Activated CD4-positive, alpha-beta memory T cell treated with anti-CD3 and anti-CD28 coated beads, Interleukin-2, amount 10 ng/mL, durations not matched to agents 7 days and 5 days (primary cell): ENCODE measurements at regions not wholly inside any gene's neighbourhood (a gene's known extent, or its start where the extent isn't known, plus 50 kb on each side); places are given as distances from the start of the nearest gene placed in this dataset.
"Not testable (repeated sequence)": the region's sequence is repeated elsewhere in the genome, so short reads cannot be mapped to it uniquely, and the experiment has no call there.

Experiments
- CTCF ChIA-PET: fragments of 350-600 bp; sonication (Branson Sonifier 250); formaldehyde crosslinking; loops from one replicate; lab custom pipeline; 2021; ENCODE audit warnings: antibody characterized with exemption, inconsistent platforms; lab: Charles Lee
- POLR2A ChIA-PET: fragments of 350-600 bp; sonication (Branson Sonifier 250); formaldehyde crosslinking; loops from one replicate; lab custom pipeline; 2021; ENCODE audit warnings: antibody characterized with exemption; lab: Charles Lee
- DNase-seq: peaks from one replicate; pipeline ENCODE4 v3.0.0-alpha.2; 2020
- H3K27ac Mint-ChIP-seq: one replicate; pipeline ENCODE4 v1.8.0; 2021; ENCODE audit warnings: mild to moderate bottlenecking, mixed read lengths
- H3K27me3 Mint-ChIP-seq: one replicate; pipeline ENCODE4 v1.8.0; 2021; ENCODE audit warnings: mixed read lengths
- H3K36me3 Mint-ChIP-seq: one replicate; pipeline ENCODE4 v1.8.0; 2021; ENCODE audit warnings: low read depth, mixed read lengths
- H3K4me1 Mint-ChIP-seq: one replicate; pipeline ENCODE4 v1.8.0; 2021; ENCODE audit warnings: mixed read lengths
- H3K4me3 Mint-ChIP-seq: one replicate; pipeline ENCODE4 v1.8.0; 2021; ENCODE audit warnings: mild to moderate bottlenecking, mixed read lengths
- H3K9me3 Mint-ChIP-seq: one replicate; pipeline ENCODE4 v1.8.0; 2021; ENCODE audit warnings: mixed read lengths

GRCh38 chr5:53733853-53734252 lies 173.4 kb downstream of the NDUFS4 start:
- POLR2A ChIA-PET = no interaction called here
- CTCF ChIA-PET = no interaction called here
- no peak overlapping the region for H3K4me3 Mint-ChIP-seq

GRCh38 chr5:53738105-53738504 lies 177.7 kb downstream of the NDUFS4 start:
- Mint-ChIP-seq H3K9me3 (peaks cover 2% of the 10 kb centered on the region), H3K27ac (no peak overlapping the region), H3K4me3 (no peak overlapping the region), H3K27me3 (no peaks in the 10 kb centered on the region), H3K36me3 (no peaks in the 10 kb centered on the region), H3K4me1 (no peaks in the 10 kb centered on the region)
- DNase-seq = no peak
- CTCF ChIA-PET = no interaction called here
- POLR2A ChIA-PET = no interaction called here

More at GRCh38 chr5:53733853-53734252, 173.4 kb downstream of the NDUFS4 start:
- Mint-ChIP-seq H3K9me3 (no peaks in the 10 kb centered on the region), H3K36me3 (no peaks in the 10 kb centered on the region), H3K27ac (no peak overlapping the region), H3K27me3 (no peaks in the 10 kb centered on the region), H3K4me1 (peaks cover 2% of the 10 kb centered on the region)
- no peak for DNase-seq

GRCh38 chr5:53739111-53739510 lies 178.7 kb downstream of the NDUFS4 start:
- POLR2A ChIA-PET = no interaction called here
- H3K27ac Mint-ChIP-seq = no peak overlapping the region
- no peak overlapping the region for H3K4me3 Mint-ChIP-seq
- DNase-seq = no peak
- CTCF ChIA-PET = no interaction called here
- no peaks in the 10 kb centered on the region for H3K36me3 Mint-ChIP-seq
- no peaks in the 10 kb centered on the region for H3K27me3 Mint-ChIP-seq
- H3K9me3 Mint-ChIP-seq = peaks cover 2% of the 10 kb centered on the region
- H3K4me1 Mint-ChIP-seq = no peaks in the 10 kb centered on the region

- Mint-ChIP-seq H3K36me3 (peaks cover 4% of the 10 kb centered on the region), H3K27ac (no peak overlapping the region), H3K27me3 (no peaks in the 10 kb centered on the region), H3K9me3 (peaks cover 17% of the 10 kb centered on the region), H3K4me1 (no peaks in the 10 kb centered on the region), H3K4me3 (no peak overlapping the region)
- no peak for DNase-seq
- ChIA-PET POLR2A (no interaction called here), CTCF (no interaction called here)
These were observed 189.2 kb downstream of the NDUFS4 start for GRCh38 chr5:53749621-53750020.

DNA sequence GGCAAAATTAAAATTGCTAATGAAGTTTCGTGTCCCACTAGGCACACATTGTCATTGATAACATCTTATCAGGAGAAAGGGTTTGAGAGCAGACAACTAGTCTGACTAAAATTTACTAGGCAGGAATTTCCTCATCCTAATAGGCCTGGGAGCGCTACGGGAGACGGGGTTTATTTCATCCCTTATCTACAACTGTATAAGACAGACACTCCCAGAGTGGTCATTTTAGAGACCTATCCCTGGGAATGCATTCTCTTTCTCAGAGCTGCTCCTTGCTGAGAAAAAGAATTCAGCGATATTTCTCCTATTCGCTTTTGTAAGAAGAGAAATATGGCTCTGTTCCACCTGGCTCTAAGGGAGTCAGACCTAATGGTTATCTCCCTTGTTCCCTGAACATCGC lies 191.8 kb downstream of the NDUFS4 start:
- H3K27ac Mint-ChIP-seq, H3K36me3 Mint-ChIP-seq, POLR2A ChIA-PET, CTCF ChIA-PET, DNase-seq, H3K4me3 Mint-ChIP-seq, H3K27me3 Mint-ChIP-seq, H3K4me1 Mint-ChIP-seq: not testable (repeated sequence)
- peaks cover 15% of the 10 kb centered on the region for H3K9me3 Mint-ChIP-seq

DNA sequence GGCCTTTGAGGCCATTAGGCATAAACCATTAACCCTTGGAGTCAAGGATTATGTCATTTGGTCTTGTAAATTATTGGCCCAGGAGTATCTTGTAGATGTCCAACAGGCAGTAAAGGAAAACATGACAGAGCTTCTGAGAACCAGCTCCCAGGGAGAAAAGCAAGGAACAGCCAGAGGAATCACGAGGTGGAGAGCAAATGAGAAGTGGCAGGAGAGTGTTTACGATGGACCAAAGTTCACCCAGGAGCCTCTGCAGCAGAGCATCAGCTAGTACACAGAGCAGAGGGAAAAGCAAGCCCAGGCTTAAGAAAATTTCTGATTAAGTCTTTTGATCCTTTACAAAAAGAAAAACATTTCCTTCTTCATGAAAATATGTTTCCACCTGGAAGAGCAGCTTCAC lies 206.2 kb downstream of the NDUFS4 start:
- H3K36me3 Mint-ChIP-seq = no peaks in the 10 kb centered on the region
- CTCF ChIA-PET = no interaction called here
- no peaks in the 10 kb centered on the region for H3K9me3 Mint-ChIP-seq
- no peak overlapping the region for H3K4me3 Mint-ChIP-seq
- POLR2A ChIA-PET = no interaction called here
- no peaks in the 10 kb centered on the region for H3K4me1 Mint-ChIP-seq
- no peak overlapping the region for H3K27ac Mint-ChIP-seq
- DNase-seq = no peak
- no peaks in the 10 kb centered on the region for H3K27me3 Mint-ChIP-seq

- Mint-ChIP-seq H3K27ac (no peak overlapping the region), H3K4me1 (peaks cover 22% of the 10 kb centered on the region)
- POLR2A ChIA-PET = no interaction called here
These were observed 217.6 kb downstream of the NDUFS4 start for GRCh38 chr5:53777864-53778618.

DNA sequence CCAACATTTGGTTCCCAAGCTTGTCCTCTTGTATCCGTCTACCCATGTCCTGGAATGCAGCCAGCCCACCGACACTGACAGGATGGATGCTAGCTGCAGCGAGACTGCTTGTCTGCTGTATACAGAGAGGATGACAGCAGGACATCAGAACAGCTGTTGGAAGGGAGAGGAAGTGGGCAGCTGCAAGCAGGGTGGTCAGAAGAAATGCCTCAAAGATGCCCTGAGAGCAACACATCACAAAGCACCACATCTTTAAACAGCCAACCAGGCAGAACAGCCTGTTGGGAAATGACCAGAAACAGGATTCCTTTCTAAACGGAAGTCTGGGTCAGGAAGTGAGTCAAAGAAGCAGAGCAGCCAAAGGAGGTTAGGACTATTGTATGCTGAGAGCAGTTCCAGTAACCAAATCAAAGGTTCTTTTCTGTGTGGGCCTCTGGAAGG lies 219.1 kb downstream of the NDUFS4 start:
- POLR2A ChIA-PET = no interaction called here
- peak; percentile 17 for DNase-seq
- Mint-ChIP-seq H3K4me1 (peaks cover 22% of the 10 kb centered on the region), H3K9me3 (no peaks in the 10 kb centered on the region), H3K27me3 (no peaks in the 10 kb centered on the region), H3K4me3 (no peak overlapping the region), H3K36me3 (no peaks in the 10 kb centered on the region), H3K27ac (no peak overlapping the region)
- CTCF ChIA-PET = no interaction called here

More at GRCh38 chr5:53777864-53778618, 217.6 kb downstream of the NDUFS4 start:
- no peak for DNase-seq
- Mint-ChIP-seq H3K4me3 (no peak overlapping the region), H3K9me3 (no peaks in the 10 kb centered on the region), H3K36me3 (no peaks in the 10 kb centered on the region), H3K27me3 (no peaks in the 10 kb centered on the region)
- CTCF ChIA-PET = no interaction called here

GRCh38 chr5:53782620-53783019 lies 222.2 kb downstream of the NDUFS4 start:
- Mint-ChIP-seq H3K4me1 (peaks cover 22% of the 10 kb centered on the region), H3K27ac (no peak overlapping the region), H3K9me3 (no peaks in the 10 kb centered on the region), H3K27me3 (peaks cover 2% of the 10 kb centered on the region), H3K4me3 (no peak overlapping the region), H3K36me3 (no peaks in the 10 kb centered on the region)
- ChIA-PET CTCF (no interaction called here), POLR2A (no interaction called here)
- no peak for DNase-seq

GRCh38 chr5:53783624-53784228 lies 223.3 kb downstream of the NDUFS4 start:
- Mint-ChIP-seq H3K4me3 (no peak overlapping the region), H3K27me3 (peaks cover 2% of the 10 kb centered on the region), H3K4me1 (peaks cover 13% of the 10 kb centered on the region), H3K27ac (no peak overlapping the region), H3K9me3 (no peaks in the 10 kb centered on the region), H3K36me3 (no peaks in the 10 kb centered on the region)
- ChIA-PET POLR2A (no interaction called here), CTCF (no interaction called here)
- DNase-seq = no peak

- CTCF ChIA-PET = no interaction called here
- DNase-seq = no peak
- Mint-ChIP-seq H3K36me3 (no peaks in the 10 kb centered on the region), H3K4me1 (peaks cover 6% of the 10 kb centered on the region), H3K27me3 (peaks cover 2% of the 10 kb centered on the region), H3K4me3 (no peak overlapping the region), H3K9me3 (no peaks in the 10 kb centered on the region), H3K27ac (no peak overlapping the region)
- POLR2A ChIA-PET = no interaction called here
These were observed 224.2 kb downstream of the NDUFS4 start for GRCh38 chr5:53784596-53784995.

DNA sequence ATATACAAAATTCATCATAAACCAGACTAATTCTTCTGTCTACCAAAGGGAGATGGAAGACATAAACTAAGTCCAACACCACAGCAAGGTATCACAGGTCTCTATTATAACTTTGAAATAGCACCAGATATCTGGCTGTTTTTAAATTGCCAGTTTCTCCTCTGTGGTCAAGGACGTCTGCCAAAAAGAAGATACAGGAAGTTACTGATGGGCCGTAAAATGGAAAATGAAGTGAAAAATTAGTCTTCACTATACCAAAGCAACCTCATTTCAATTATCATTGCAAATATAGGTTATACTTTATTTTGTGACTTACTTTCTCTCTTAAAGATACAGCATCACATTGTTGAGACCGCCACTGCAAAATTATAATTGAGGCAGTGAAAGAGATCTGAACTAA lies 225.5 kb downstream of the NDUFS4 start:
- Mint-ChIP-seq H3K4me3 (no peak overlapping the region), H3K27ac (no peak overlapping the region), H3K27me3 (peaks cover 2% of the 10 kb centered on the region), H3K36me3 (no peaks in the 10 kb centered on the region), H3K4me1 (no peaks in the 10 kb centered on the region), H3K9me3 (no peaks in the 10 kb centered on the region)
- DNase-seq = no peak
- CTCF ChIA-PET = no interaction called here
- POLR2A ChIA-PET = no interaction called here

- no peak overlapping the region for H3K4me3 Mint-ChIP-seq
- H3K27ac Mint-ChIP-seq = no peak overlapping the region
- no peaks in the 10 kb centered on the region for H3K4me1 Mint-ChIP-seq
- H3K27me3 Mint-ChIP-seq = peaks cover 2% of the 10 kb centered on the region
- no peaks in the 10 kb centered on the region for H3K9me3 Mint-ChIP-seq
- POLR2A ChIA-PET = no interaction called here
- no peak for DNase-seq
- no peaks in the 10 kb centered on the region for H3K36me3 Mint-ChIP-seq
- CTCF ChIA-PET = no interaction called here
These were observed 229.6 kb downstream of the NDUFS4 start for GRCh38 chr5:53790026-53790425.

DNA sequence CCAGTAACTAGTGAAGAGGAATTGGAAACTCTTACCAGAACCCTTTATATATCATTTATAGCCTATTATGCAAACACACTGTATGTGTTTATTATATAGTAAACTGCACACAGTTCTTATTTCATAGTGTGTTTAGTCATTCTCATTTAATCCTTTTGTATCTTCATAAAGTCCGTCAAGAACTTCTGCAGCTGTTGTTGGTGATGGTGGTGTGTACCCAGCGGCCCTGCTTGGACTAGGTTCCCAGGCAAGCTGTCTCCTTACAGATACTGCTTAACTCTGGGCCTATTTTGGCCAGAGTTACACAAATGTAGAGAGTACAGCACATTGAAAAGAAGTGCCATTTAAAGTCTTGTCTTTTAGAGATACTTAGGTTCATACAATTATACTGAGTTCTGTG lies 231.9 kb downstream of the NDUFS4 start:
- DNase-seq = no peak
- Mint-ChIP-seq H3K4me1 (no peaks in the 10 kb centered on the region), H3K36me3 (no peaks in the 10 kb centered on the region), H3K9me3 (no peaks in the 10 kb centered on the region), H3K27ac (no peak overlapping the region), H3K4me3 (no peak overlapping the region), H3K27me3 (no peaks in the 10 kb centered on the region)
- ChIA-PET CTCF (no interaction called here), POLR2A (no interaction called here)
